Activated CD8-positive, alpha-beta memory T cell treated with anti-CD3 and anti-CD28 coated beads for 36 hours (primary cell): ENCODE measurements at regions not wholly inside any gene's neighbourhood (a gene's known extent, or its start where the extent isn't known, plus 50 kb on each side); places are given as distances from the start of the nearest gene placed in this dataset.
"Not testable (repeated sequence)": the region's sequence is repeated elsewhere in the genome, so short reads cannot be mapped to it uniquely, and the experiment has no call there.

Experiments used
- CTCF ChIA-PET: fragments of 350-600 bp; sonication (Branson Sonifier 250); formaldehyde crosslinking; loops from one replicate; lab custom pipeline; 2021; ENCODE audit warnings: antibody characterized with exemption; lab: Charles Lee
- POLR2A ChIA-PET: fragments of 350-600 bp; sonication (Branson Sonifier 250); formaldehyde crosslinking; loops from one replicate; lab custom pipeline; 2021; ENCODE audit warnings: antibody characterized with exemption; lab: Charles Lee

- POLR2A ChIA-PET, CTCF ChIA-PET: not testable (repeated sequence)
Measured at GRCh38 chr15:22134941-22135566, 54.7 kb downstream of the OR4M2 start.

GRCh38 chr15:22137572-22137971 is 57.2 kb downstream of the OR4M2 start:
- POLR2A ChIA-PET, CTCF ChIA-PET: not testable (repeated sequence)

GRCh38 chr15:22141106-22141505 is 60.8 kb downstream of the OR4M2 start:
- CTCF ChIA-PET, POLR2A ChIA-PET: not testable (repeated sequence)

- POLR2A ChIA-PET, CTCF ChIA-PET: not testable (repeated sequence)
Measured at GRCh38 chr15:22148109-22148508, 67.8 kb downstream of the OR4M2 start.

- POLR2A ChIA-PET, CTCF ChIA-PET: not testable (repeated sequence)
Measured at GRCh38 chr15:22158243-22158642, 77.9 kb downstream of the OR4M2 start.

GRCh38 chr15:22160283-22160682 is 80.0 kb downstream of the OR4M2 start:
- CTCF ChIA-PET, POLR2A ChIA-PET: not testable (repeated sequence)

GRCh38 chr15:22160741-22161140 is 80.4 kb downstream of the OR4M2 start:
- POLR2A ChIA-PET, CTCF ChIA-PET: not testable (repeated sequence)

- CTCF ChIA-PET, POLR2A ChIA-PET: not testable (repeated sequence)
Measured at GRCh38 chr15:22161398-22161797, 81.1 kb downstream of the OR4M2 start.

- POLR2A ChIA-PET, CTCF ChIA-PET: not testable (repeated sequence)
Measured at GRCh38 chr15:22163715-22164114, 83.4 kb downstream of the OR4M2 start.

- POLR2A ChIA-PET, CTCF ChIA-PET: not testable (repeated sequence)
Measured at GRCh38 chr15:22167521-22167920, 87.2 kb downstream of the OR4M2 start.

- POLR2A ChIA-PET, CTCF ChIA-PET: not testable (repeated sequence)
Measured at GRCh38 chr15:22173029-22173998, 93.0 kb downstream of the OR4M2 start.

- POLR2A ChIA-PET, CTCF ChIA-PET: not testable (repeated sequence)
Measured at GRCh38 chr15:22174088-22174487, 93.8 kb downstream of the OR4M2 start.

- POLR2A ChIA-PET: not testable (repeated sequence)
Measured at GRCh38 chr15:22177965-22178364, 97.6 kb downstream of the OR4M2 start.

GRCh38 chr15:22178438-22178837 is 98.1 kb downstream of the OR4M2 start:
- CTCF ChIA-PET, POLR2A ChIA-PET: not testable (repeated sequence)

More at GRCh38 chr15:22177965-22178364, 97.6 kb downstream of the OR4M2 start:
- CTCF ChIA-PET: not testable (repeated sequence)

GRCh38 chr15:22179043-22179442 is 98.7 kb downstream of the OR4M2 start:
- CTCF ChIA-PET, POLR2A ChIA-PET: not testable (repeated sequence)

- CTCF ChIA-PET, POLR2A ChIA-PET: not testable (repeated sequence)
Measured at GRCh38 chr15:22180611-22181010, 100.3 kb downstream of the OR4M2 start.

GRCh38 chr15:22184678-22185077 is 104.4 kb downstream of the OR4M2 start:
- POLR2A ChIA-PET, CTCF ChIA-PET: not testable (repeated sequence)

- CTCF ChIA-PET, POLR2A ChIA-PET: not testable (repeated sequence)
Measured at GRCh38 chr15:22186846-22187532, 106.7 kb downstream of the OR4M2 start.

GRCh38 chr15:22191818-22192217 is 111.5 kb downstream of the OR4M2 start:
- POLR2A ChIA-PET, CTCF ChIA-PET: not testable (repeated sequence)
